GM12878 (cell line): ENCODE measurements at regions not wholly inside any gene's neighbourhood (a gene's known extent, or its start where the extent isn't known, plus 50 kb on each side); places are given as distances from the start of the nearest gene placed in this dataset.

Experiments used
- ATAC-seq: fragments of 200-7000 bp; cut with Tn5 transposase; 3 replicates; pipeline ENCODE4 v1.9.1; 2020; ENCODE audit warnings: mild to moderate bottlenecking, moderate library complexity
- BruUV-seq: library from RNA; stranded (reverse); fragments of 400-500 nt; replicated peaks from 2 replicates; lab custom pipeline; 2021; lab: Mats Ljungman, UMichigan
- CTCF ChIA-PET: fragments of 300-600 bp; sonication (Branson Sonifier 250); formaldehyde crosslinking; extraction: SDS; loops from one replicate; lab custom pipeline; 2021; ENCODE audit warnings: inconsistent platforms; lab: Yijun Ruan, JAX
- POLR2A ChIA-PET: fragments of 350-600 bp; formaldehyde crosslinking; extraction: SDS; loops from one replicate; lab custom pipeline; 2021; ENCODE audit warnings: inconsistent platforms; lab: Charles Lee
- RAD21 ChIA-PET: fragments of 300-600 bp; sonication (Branson Sonifier 250); formaldehyde crosslinking; loops from one replicate; lab custom pipeline; 2023; ENCODE audit warnings: antibody characterized with exemption; ENCODE audit not compliant: unreplicated experiment; lab: Charles Lee
- SMC1A ChIA-PET: fragments of 300-600 bp; sonication (Branson Sonifier 250); formaldehyde crosslinking; loops from one replicate; lab custom pipeline; 2023; ENCODE audit not compliant: unreplicated experiment, uncharacterized antibody; lab: Charles Lee
- DNase-seq: peaks from one replicate; pipeline ENCODE4 v3.0.0-alpha.2; 2011; ENCODE audit warnings: low read depth, low spot score
- FAIRE-seq: peaks from 3 replicates; lab custom pipeline; 2011; peaks lifted over from hg19 to GRCh38; lab: Jason Lieb, UNC
- H2AFZ ChIP-seq: 2 replicates; pipeline ENCODE4 v1.6.0; 2011; ENCODE audit warnings: low read depth, low read length, control low read depth; ENCODE audit not compliant: control insufficient read depth
- H3K27ac ChIP-seq: 2 replicates; pipeline ENCODE4 v1.5.1; 2011; ENCODE audit warnings: control low read depth; ENCODE audit not compliant: control insufficient read depth, insufficient read depth
- H3K27me3 ChIP-seq, 2 experiments: replicated peaks in 1 of 2; 2 replicates each; pipeline versions ENCODE4 v1.6.0 to v1.6.1; 2011; ENCODE audit warnings: low read length in 1 of 2; ENCODE audit not compliant: control insufficient read depth in 2 of 2, insufficient read depth in 2 of 2
- H3K36me3 ChIP-seq, 2 experiments: 2 replicates each; pipeline ENCODE4 v1.5.1; 2011; ENCODE audit warnings: low read length in 1 of 2; ENCODE audit not compliant: control insufficient read depth in 2 of 2, insufficient read depth in 2 of 2
- H3K4me1 ChIP-seq: 2 replicates; pipeline ENCODE4 v1.6.1; 2011; ENCODE audit warnings: mild to moderate bottlenecking, low read length, moderate library complexity, mixed read lengths; ENCODE audit not compliant: control insufficient read depth, insufficient read depth
- H3K4me2 ChIP-seq: 2 replicates; pipeline ENCODE4 v1.6.0; 2011; ENCODE audit warnings: control low read depth; ENCODE audit not compliant: control insufficient read depth, insufficient read depth
- H3K4me3 ChIP-seq: fragments of 200-600 bp; sonication (generic); 2 replicates; pipeline ENCODE4 v1.5.1; 2016
- H3K79me2 ChIP-seq: 2 replicates; pipeline ENCODE4 v1.6.0; 2011; ENCODE audit warnings: low read length; ENCODE audit not compliant: control insufficient read depth, insufficient read depth
- H3K9ac ChIP-seq: 2 replicates; pipeline ENCODE4 v1.8.0; 2011; ENCODE audit warnings: low read length, control low read depth, mixed read lengths; ENCODE audit not compliant: control insufficient read depth, insufficient read depth
- H3K9me3 ChIP-seq: replicated peaks from 3 replicates; pipeline ENCODE4 v1.5.1; 2011; ENCODE audit warnings: mild to moderate bottlenecking, low read length; ENCODE audit not compliant: control insufficient read depth, insufficient read depth
- H4K20me1 ChIP-seq: 2 replicates; pipeline ENCODE4 v1.6.0; 2011; ENCODE audit not compliant: control insufficient read depth, insufficient read depth
- BMI1 ChIP-seq: fragments of 450-650 bp; IDR thresholded peaks from 2 replicates; pipeline ENCODE4 v1.6.1; 2016; ENCODE audit warnings: mild to moderate bottlenecking, moderate library complexity, borderline replicate concordance
- CREM ChIP-seq: IDR thresholded peaks from 2 replicates; pipeline ENCODE4 v1.6.1; 2014; ENCODE audit warnings: antibody characterized with exemption, low read depth
- CUX1 ChIP-seq: IDR thresholded peaks from 2 replicates; pipeline ENCODE4 v1.6.1; 2012; ENCODE audit warnings: improper control_type of control experiment, low read depth, low read length; ENCODE audit not compliant: insufficient replicate concordance
- E2F8 ChIP-seq: fragments of 450-650 bp; IDR thresholded peaks from 2 replicates; pipeline ENCODE4 v1.6.1; 2018; ENCODE audit warnings: mild to moderate bottlenecking, low read depth, moderate library complexity; ENCODE audit not compliant: partially characterized antibody
- ETV6 ChIP-seq, 2 experiments: fragments of 450-650 bp in 1 of 2; IDR thresholded peaks in 1 of 2; conservative IDR thresholded peaks in 1 of 2; 2 replicates each; pipeline ENCODE4 v1.6.1; 2014; ENCODE audit warnings: antibody characterized with exemption in 1 of 2, borderline replicate concordance in 1 of 2, low read depth in 1 of 2, mild to moderate bottlenecking in 1 of 2, moderate library complexity in 1 of 2
- KAT2A ChIP-seq: conservative IDR thresholded peaks from 2 replicates; pipeline ENCODE4 v1.6.1; 2011; ENCODE audit warnings: low read depth, low read length; ENCODE audit not compliant: control insufficient read depth
- KDM1A ChIP-seq: fragments of 200-600 bp; sonication (generic); IDR thresholded peaks from 2 replicates; pipeline ENCODE4 v1.6.1; 2016; ENCODE audit warnings: borderline replicate concordance
- MTA2 ChIP-seq: fragments of 450-650 bp; IDR thresholded peaks from 2 replicates; pipeline ENCODE4 v1.6.1; 2016; ENCODE audit warnings: low read depth, mild to moderate bottlenecking, moderate library complexity
- NBN ChIP-seq: fragments of 450-650 bp; IDR thresholded peaks from 2 replicates; pipeline ENCODE4 v1.6.1; 2016
- POLR2AphosphoS5 ChIP-seq: IDR thresholded peaks from 2 replicates; pipeline ENCODE4 v1.6.1; 2011; ENCODE audit warnings: mild to moderate bottlenecking, low read length, inconsistent platforms
- RAD51 ChIP-seq: fragments of 450-650 bp; IDR thresholded peaks from 2 replicates; pipeline ENCODE4 v1.6.1; 2016; ENCODE audit warnings: moderate library complexity, mild to moderate bottlenecking, inconsistent platforms
- ZBTB40 ChIP-seq: fragments of 450-650 bp; IDR thresholded peaks from 2 replicates; pipeline ENCODE4 v1.6.1; 2016; ENCODE audit warnings: mild to moderate bottlenecking, moderate library complexity, borderline replicate concordance
- WGBS: methylation state at CpG from one replicate; pipeline ENCODE4 v1.1.6; 2016; ENCODE audit warnings: low lambda C conversion rate; ENCODE audit not compliant: insufficient replicate concordance, insufficient coverage; ENCODE audit errors: missing lambda C conversion rate; 5-methylcytosine and 5-hydroxymethylcytosine counted together
- in situ Hi-C: fragments of 300-500 bp; cut with MboI; formaldehyde crosslinking; loops from 9 replicates; pipeline ENCODE4 v1.14.3; 2018; ENCODE audit warnings: mixed read lengths
- intact Hi-C: fragments of 100-400 bp; cut with micrococcal nuclease; formaldehyde crosslinking; loops from one replicate; pipeline ENCODE4 v1.14.2; 2022; ENCODE audit not compliant: unreplicated experiment

GRCh38 chr4:134955059-134955458 is 753.5 kb upstream of the PABPC4L start (continued):
- TF ChIP-seq ZBTB40 (no peak), KDM1A (no peak), E2F8 (no peak)

GRCh38 chr4:134952775-134953174 is 751.2 kb upstream of the PABPC4L start:
- H3K4me3 ChIP-seq, result no peak overlapping the region
- in situ Hi-C loops, result no loop called here
- no peak overlapping the region for H3K27ac ChIP-seq
- WGBS, result 72% methylated on average over 13 of the region's 21 CpGs
- H3K9ac ChIP-seq, result no peak overlapping the region
- CTCF ChIA-PET, result no interaction called here
- SMC1A ChIA-PET, result no interaction called here
- BruUV-seq, result no TSS peak
- intact Hi-C loops, result no loop called here
- no peak for DNase-seq
- H2AFZ ChIP-seq, result no peak overlapping the region
- H3K27me3 ChIP-seq, result no peaks in the 10 kb centered on the region
- no peaks in the 10 kb centered on the region for H3K36me3 ChIP-seq
- POLR2A ChIA-PET, result no interaction called here
- no peak for ATAC-seq
- no peaks in the 10 kb centered on the region for H3K9me3 ChIP-seq
- H4K20me1 ChIP-seq, result no peaks in the 10 kb centered on the region
- H3K79me2 ChIP-seq, result no peaks in the 10 kb centered on the region
- H3K4me1 ChIP-seq, result no peaks in the 10 kb centered on the region
- no peak overlapping the region for H3K4me2 ChIP-seq
- RAD21 ChIA-PET, result no interaction called here
- no peak for FAIRE-seq
- TF ChIP-seq RAD51 (no peak), KAT2A (no peak), MTA2 (no peak), POLR2AphosphoS5 (no peak), BMI1 (no peak), CUX1 (no peak), NBN (no peak), CREM (no peak), ETV6 (conservative IDR thresholded peaks at IDR 0.05 in 1 of 2, IDR thresholded peaks at IDR 0.05 in 1 of 2; ENCODE audit: borderline replicate concordance in 1 of 2, low read depth in 1 of 2) (no peak)
